GM21619 (cell line): ENCODE measurements at regions not wholly inside any gene's neighbourhood (a gene's known extent, or its start where the extent isn't known, plus 50 kb on each side); places are given as distances from the start of the nearest gene placed in this dataset.

Experiments used
- ATAC-seq: cut with Tn5 transposase; IDR thresholded peaks from one replicate; pipeline ENCODE4 v1.9.1; 2021; ENCODE audit not compliant: unreplicated experiment

- ATAC-seq, result no peak
Observed at GRCh38 chr6:98107801-98108200, 726.6 kb upstream of the POU3F2 start.

- no peak for ATAC-seq
Observed at GRCh38 chr6:98116455-98116854, 717.9 kb upstream of the POU3F2 start.

- no peak for ATAC-seq
Observed at GRCh38 chr6:98117068-98117467, 717.3 kb upstream of the POU3F2 start.

GRCh38 chr6:98118397-98119045 lies 715.9 kb upstream of the POU3F2 start:
- no peak for ATAC-seq

- ATAC-seq, result no peak
Observed at GRCh38 chr6:98124171-98124570, 710.2 kb upstream of the POU3F2 start.

- ATAC-seq, result no peak
Observed at GRCh38 chr6:98131290-98131990, 702.9 kb upstream of the POU3F2 start.

GRCh38 chr6:98136333-98136732 lies 698.0 kb upstream of the POU3F2 start:
- no peak for ATAC-seq

GRCh38 chr6:98137391-98137790 lies 697.0 kb upstream of the POU3F2 start:
- no peak for ATAC-seq

GRCh38 chr6:98142839-98143238 lies 691.5 kb upstream of the POU3F2 start:
- ATAC-seq, result no peak

- ATAC-seq, result no peak
Observed at GRCh38 chr6:98146656-98147055, 687.7 kb upstream of the POU3F2 start.

GRCh38 chr6:98156580-98156979 lies 677.8 kb upstream of the POU3F2 start:
- ATAC-seq, result no peak

- no peak for ATAC-seq
Observed at GRCh38 chr6:98179606-98180005, 654.8 kb upstream of the POU3F2 start.

GRCh38 chr6:98200084-98200483 lies 634.3 kb upstream of the POU3F2 start:
- ATAC-seq, result no peak

GRCh38 chr6:98203170-98203806 lies 631.1 kb upstream of the POU3F2 start:
- no peak for ATAC-seq

- ATAC-seq, result no peak
Observed at GRCh38 chr6:98212468-98212867, 621.9 kb upstream of the POU3F2 start.

GRCh38 chr6:98215531-98215930 lies 618.8 kb upstream of the POU3F2 start:
- no peak for ATAC-seq

GRCh38 chr6:98230250-98230649 lies 604.1 kb upstream of the POU3F2 start:
- no peak for ATAC-seq

- no peak for ATAC-seq
Observed at GRCh38 chr6:98239057-98239456, 595.3 kb upstream of the POU3F2 start.

- no peak for ATAC-seq
Observed at GRCh38 chr6:98241630-98242029, 592.7 kb upstream of the POU3F2 start.

GRCh38 chr6:98254624-98255023 lies 579.8 kb upstream of the POU3F2 start:
- ATAC-seq, result no peak

GRCh38 chr6:98260382-98260781 lies 574.0 kb upstream of the POU3F2 start:
- no peak for ATAC-seq

- ATAC-seq, result no peak
Observed at GRCh38 chr6:98272060-98272459, 562.3 kb upstream of the POU3F2 start.
